Mucosa of stomach (tissue), 1 donor: ENCODE measurements at regions not wholly inside any gene's neighbourhood (a gene's known extent, or its start where the extent isn't known, plus 50 kb on each side); places are given as distances from the start of the nearest gene placed in this dataset.
"Not testable (repeated sequence)": the region's sequence is repeated elsewhere in the genome, so short reads cannot be mapped to it uniquely, and the experiment has no call there.

ENCODE experiments used
- H3K27me3 ChIP-seq: one replicate; pipeline ENCODE4 v1.7.0; 2013; ENCODE audit warnings: mild to moderate bottlenecking, low read length; ENCODE audit not compliant: control insufficient read depth, insufficient read depth
- H3K36me3 ChIP-seq: one replicate; pipeline ENCODE4 v1.7.0; 2013; ENCODE audit warnings: low read length; ENCODE audit not compliant: control insufficient read depth, insufficient read depth
- H3K4me1 ChIP-seq: one replicate; pipeline ENCODE4 v1.7.0; 2013; ENCODE audit warnings: mild to moderate bottlenecking, low read length; ENCODE audit not compliant: control insufficient read depth, insufficient read depth
- H3K4me3 ChIP-seq: one replicate; pipeline ENCODE4 v1.7.0; 2013; ENCODE audit warnings: low read length
- H3K9ac ChIP-seq: one replicate; pipeline ENCODE4 v1.7.0; 2013; ENCODE audit warnings: mild to moderate bottlenecking, low read length, moderate library complexity
- H3K9me3 ChIP-seq: one replicate; pipeline ENCODE4 v1.7.0; 2013; ENCODE audit warnings: mild to moderate bottlenecking, low read length, moderate library complexity; ENCODE audit not compliant: control insufficient read depth
- donor health status: Pancreatic carcinoma.

DNA sequence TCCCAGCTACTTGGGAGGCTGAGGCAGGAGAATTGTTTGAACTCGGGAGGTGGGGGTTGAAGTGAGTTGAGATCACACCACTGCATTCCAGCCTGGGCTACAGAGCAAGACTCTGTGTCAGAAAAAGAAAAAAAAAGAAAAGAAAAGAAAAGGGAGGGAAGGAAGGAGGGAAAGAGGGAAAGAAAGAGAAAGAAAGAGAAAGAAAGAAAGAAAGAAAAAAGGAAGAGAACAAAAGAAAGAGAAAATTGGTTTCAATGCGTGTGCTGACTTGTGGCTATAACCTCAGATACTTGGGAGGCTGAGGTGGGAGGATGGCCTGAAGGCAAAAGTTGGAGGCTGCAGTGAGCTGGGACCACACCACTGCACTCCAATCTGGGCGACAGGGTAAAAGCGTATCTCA lies 128.4 kb upstream of the TBX3 start:
- Histone ChIP-seq H3K9me3 (no peaks in the 10 kb centered on the region), H3K27me3 (no peaks in the 10 kb centered on the region), H3K9ac (peak overlapping the region; percentile 8), H3K4me3 (no peak overlapping the region), H3K4me1 (peaks cover 7% of the 10 kb centered on the region), H3K36me3 (no peaks in the 10 kb centered on the region)

DNA sequence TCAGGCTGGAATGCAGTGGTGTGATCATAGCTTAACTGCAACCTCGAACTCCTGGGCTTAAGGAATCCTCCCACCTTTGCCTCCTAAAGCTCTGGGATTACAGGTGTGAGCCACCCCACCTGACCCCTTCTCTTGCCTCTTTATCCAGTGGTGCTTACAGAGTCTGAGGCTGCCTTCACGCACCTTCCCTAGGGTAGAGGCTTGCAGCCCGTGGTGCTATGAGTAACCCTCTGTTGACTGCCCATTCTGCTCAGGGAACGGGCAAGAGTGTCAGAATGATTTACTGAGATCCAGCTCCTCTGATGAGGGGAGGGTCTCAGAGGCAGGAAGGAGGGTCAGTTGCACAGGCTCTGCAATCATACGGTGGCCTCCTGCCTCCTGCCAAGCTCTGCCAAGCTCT lies 125.1 kb upstream of the TBX3 start:
- Histone ChIP-seq H3K27me3 (no peaks in the 10 kb centered on the region), H3K4me3 (no peak overlapping the region), H3K36me3 (no peaks in the 10 kb centered on the region), H3K4me1 (peaks cover 7% of the 10 kb centered on the region), H3K9me3 (no peaks in the 10 kb centered on the region), H3K9ac (no peak overlapping the region)

DNA sequence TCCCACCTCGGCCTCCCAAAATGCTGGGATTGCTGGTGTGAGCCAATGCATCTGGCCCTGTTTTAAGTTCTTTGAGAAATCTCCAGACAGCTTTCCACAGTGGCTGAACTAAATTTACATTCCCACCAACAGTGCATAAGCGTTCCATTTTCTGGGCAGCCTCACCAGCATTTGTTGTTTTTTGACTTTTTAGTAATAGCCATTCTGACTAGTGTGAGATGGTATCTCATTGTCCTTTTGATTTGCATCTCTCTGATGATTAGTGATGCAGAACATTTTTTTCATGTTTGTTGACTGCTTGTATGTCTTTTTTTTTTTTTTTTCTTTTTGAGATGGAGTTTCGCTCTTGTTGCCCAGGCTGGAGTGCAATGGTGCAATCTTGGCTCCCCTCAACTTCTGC lies 117.4 kb upstream of the TBX3 start:
- not testable (repeated sequence) for H3K27me3 ChIP-seq, H3K9ac ChIP-seq, H3K36me3 ChIP-seq, H3K4me1 ChIP-seq, H3K9me3 ChIP-seq, H3K4me3 ChIP-seq

DNA sequence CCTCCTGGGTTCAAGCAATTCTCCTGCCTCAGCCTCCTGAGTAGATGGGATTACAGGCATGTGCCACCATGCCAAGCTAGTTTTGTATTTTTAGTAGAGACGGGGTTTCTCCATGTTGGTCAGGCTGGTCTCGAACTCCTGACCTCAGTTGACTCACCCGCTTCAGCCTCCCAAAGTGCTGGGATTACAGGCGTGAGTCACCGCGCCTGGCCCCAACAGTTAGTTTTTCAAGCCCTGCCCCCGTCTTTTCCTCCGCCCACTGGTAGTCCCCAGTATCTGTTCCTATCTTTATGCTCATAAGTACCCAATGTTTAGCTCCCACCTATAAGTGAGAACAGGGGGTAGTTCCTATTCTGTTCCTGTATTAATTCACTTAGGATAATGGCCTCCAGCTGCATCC lies 116.6 kb upstream of the TBX3 start:
- H3K4me3 ChIP-seq, H3K27me3 ChIP-seq, H3K36me3 ChIP-seq, H3K9ac ChIP-seq, H3K4me1 ChIP-seq, H3K9me3 ChIP-seq: not testable (repeated sequence)

DNA sequence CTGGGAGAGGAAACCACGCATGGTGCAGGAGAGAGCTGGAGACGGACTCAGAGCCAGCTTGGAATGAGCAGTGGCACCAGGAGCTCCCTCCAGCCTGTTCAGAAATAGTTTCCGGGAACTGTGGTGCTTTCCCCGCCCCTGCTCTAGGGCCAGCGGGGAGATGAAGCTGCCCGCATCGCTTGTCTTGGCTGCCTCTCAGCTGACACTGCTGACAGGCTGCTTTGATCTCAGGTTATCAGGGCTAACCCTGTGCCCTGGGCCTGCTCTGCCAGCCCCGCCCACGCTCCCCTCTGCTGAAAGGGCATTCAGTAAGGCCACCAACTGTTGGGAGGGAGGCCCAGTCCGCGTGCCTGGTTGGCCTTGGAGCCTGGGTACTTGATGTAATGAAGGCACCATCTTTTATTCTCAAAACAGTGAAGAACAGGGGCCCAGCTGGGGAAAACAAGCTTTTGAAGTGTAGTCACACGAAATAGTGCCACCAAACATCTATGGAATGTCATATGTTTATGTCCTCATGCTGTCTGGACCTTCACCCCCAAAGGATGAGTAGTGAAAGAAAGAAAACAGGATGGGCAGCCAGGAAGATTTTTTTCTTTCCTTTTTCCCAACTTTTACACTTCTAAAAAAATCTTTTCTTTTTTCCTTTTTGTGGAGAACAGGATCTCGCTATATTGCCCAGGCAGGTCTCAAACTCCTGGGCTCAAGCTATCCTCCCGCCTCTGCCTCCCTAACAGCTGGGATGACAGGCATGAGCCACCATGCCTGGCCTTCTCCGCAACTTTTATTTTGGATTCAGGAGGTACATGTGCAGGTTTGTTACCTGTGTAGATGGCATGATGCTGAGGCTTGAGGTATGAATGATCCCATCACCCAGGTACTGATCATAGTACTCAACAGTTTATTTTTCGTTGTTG lies 115.9 kb upstream of the TBX3 start:
- peaks cover 4% of the 10 kb centered on the region for H3K4me1 ChIP-seq
- no peak overlapping the region for H3K4me3 ChIP-seq
- H3K27me3 ChIP-seq: no peaks in the 10 kb centered on the region
- H3K36me3 ChIP-seq: no peaks in the 10 kb centered on the region
- H3K9ac ChIP-seq: no peak overlapping the region
- no peaks in the 10 kb centered on the region for H3K9me3 ChIP-seq

DNA sequence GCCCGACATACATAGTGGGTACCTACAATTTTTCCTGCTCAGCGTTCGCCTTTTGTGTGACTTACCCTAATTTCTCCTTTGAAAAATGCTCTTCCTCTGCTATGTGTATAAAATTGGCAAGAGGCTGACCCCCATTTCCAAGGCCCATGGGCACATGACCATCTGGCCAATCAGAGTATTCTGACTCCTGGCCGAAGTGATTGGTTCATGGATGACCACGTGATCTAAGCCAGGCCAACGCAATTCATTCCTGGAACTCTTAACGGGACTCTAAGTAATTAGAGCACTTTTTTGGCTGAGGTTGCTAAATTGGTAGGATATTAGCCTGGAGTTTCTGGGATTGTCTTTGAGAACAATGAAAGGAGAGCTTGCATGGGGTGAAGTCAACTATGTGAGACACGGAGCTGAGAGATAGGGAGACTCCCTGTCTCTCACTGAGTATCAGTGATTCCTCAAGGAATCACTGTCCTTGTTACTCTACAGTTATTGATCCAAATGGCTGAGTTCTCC lies 110.1 kb upstream of the TBX3 start:
- no peaks in the 10 kb centered on the region for H3K27me3 ChIP-seq
- H3K9ac ChIP-seq: no peak overlapping the region
- no peaks in the 10 kb centered on the region for H3K4me1 ChIP-seq
- H3K9me3 ChIP-seq: no peaks in the 10 kb centered on the region
- H3K4me3 ChIP-seq: no peak overlapping the region
- no peaks in the 10 kb centered on the region for H3K36me3 ChIP-seq

DNA sequence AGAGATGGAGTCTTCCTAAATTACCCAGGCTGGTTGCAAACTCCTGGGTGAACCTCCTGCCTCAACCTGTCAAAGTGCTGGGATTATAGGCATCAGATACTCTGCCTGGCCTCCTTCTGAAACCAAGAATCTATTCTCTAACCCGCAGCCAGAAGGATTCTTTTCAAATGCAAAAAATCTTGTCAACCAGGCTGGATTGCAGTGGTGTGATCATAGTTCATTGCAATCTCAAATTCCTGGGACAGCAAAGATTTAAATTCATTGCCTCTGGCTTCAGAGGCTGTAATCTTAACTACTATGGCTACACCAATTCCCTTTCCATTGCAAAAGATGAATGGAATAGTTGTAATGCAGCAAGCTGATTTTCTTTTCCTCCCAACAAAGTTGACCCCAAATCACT lies 106.3 kb upstream of the TBX3 start:
- H3K27me3 ChIP-seq: no peaks in the 10 kb centered on the region
- no peaks in the 10 kb centered on the region for H3K9me3 ChIP-seq
- no peak overlapping the region for H3K4me3 ChIP-seq
- no peak overlapping the region for H3K9ac ChIP-seq
- no peaks in the 10 kb centered on the region for H3K4me1 ChIP-seq
- no peaks in the 10 kb centered on the region for H3K36me3 ChIP-seq

DNA sequence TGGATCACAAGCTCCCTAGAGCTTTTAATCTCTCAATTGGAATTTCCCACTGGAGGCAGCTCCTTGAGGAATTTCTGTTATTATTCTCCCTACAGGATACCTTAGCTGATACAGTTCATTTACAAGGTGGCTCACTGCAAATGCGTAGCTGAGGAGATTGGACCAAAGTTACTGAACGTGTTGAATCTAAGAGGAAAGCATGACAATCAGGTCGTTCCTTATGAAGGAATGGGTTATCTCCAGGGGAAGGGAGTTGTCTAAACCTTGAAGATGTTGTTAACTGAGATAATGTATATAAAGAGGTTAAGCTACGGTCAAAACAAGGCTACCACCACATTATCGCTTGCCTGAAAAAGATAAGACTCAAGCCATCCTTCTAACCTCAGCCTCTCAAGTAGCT lies 105.8 kb upstream of the TBX3 start:
- H3K4me1 ChIP-seq: no peaks in the 10 kb centered on the region
- H3K9me3 ChIP-seq: no peaks in the 10 kb centered on the region
- no peak overlapping the region for H3K4me3 ChIP-seq
- H3K9ac ChIP-seq: no peak overlapping the region
- H3K36me3 ChIP-seq: no peaks in the 10 kb centered on the region
- H3K27me3 ChIP-seq: no peaks in the 10 kb centered on the region

DNA sequence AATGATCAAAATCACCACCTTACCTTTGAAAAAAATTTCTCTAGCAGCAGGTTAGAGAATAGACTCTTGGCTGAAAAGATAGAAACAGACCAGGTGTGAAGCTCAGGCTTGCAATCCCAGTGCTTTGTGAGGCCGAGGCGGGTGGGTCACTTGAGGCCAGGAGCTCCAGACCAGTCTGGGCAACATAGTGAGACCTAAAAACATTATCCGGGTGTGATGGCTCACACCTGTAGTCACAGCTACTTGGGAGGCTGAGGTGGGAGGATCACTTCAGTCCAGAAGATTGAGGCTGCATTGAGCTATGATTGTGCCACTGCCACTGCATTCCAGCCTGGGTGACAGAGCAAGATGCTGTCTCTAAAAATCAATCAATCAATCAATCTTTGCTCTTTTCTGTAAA lies 105.3 kb upstream of the TBX3 start:
- H3K9me3 ChIP-seq: no peaks in the 10 kb centered on the region
- no peak overlapping the region for H3K9ac ChIP-seq
- H3K4me1 ChIP-seq: no peaks in the 10 kb centered on the region
- H3K36me3 ChIP-seq: no peaks in the 10 kb centered on the region
- H3K4me3 ChIP-seq: no peak overlapping the region
- H3K27me3 ChIP-seq: no peaks in the 10 kb centered on the region

DNA sequence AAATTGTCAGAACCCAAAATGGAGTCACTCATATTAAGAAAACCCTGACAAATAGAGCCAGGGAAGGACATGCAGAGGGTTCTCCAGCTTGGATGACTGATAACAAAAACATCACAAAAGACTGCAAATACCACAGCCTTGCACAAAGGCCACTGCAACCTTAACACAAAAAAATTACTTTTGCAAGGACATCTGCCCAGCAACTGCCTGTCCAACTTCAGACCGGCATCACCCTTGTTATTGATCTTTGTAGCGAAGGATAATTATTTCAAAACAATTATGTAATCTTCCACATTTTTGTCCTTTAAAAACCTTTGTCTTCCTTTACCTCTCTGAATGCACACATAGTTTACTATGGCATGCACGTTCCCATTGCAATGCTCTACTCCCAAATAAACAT lies 100.6 kb upstream of the TBX3 start:
- Histone ChIP-seq H3K9ac (no peak overlapping the region), H3K4me1 (no peaks in the 10 kb centered on the region), H3K4me3 (no peak overlapping the region), H3K36me3 (no peaks in the 10 kb centered on the region), H3K9me3 (no peaks in the 10 kb centered on the region), H3K27me3 (no peaks in the 10 kb centered on the region)

DNA sequence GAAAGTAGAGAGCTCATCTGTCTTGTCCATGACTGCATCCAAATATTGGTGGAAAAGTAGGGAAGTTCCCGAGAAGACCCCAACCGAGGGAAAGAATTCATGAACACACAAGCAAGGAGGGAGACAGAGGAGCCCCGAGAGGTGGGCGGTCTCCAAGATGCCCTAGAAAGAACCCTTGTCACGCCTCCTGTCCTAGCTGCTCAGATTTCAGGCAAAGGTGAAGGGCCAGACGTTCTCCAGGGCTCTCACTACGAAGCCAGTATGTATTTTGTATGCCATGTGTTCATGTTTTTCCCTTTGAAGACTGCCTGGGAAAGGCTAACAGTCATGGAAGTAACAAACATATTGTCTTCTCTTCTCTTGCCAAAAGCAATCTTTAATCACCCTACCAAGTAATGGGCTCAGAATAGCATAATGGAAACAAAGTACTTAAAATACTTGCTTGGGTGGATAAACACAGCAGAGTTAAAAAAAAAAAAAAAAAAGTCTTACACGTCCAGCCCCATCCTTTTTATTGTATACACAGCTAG lies 99.2 kb upstream of the TBX3 start:
- H3K4me3 ChIP-seq: no peak overlapping the region

DNA sequence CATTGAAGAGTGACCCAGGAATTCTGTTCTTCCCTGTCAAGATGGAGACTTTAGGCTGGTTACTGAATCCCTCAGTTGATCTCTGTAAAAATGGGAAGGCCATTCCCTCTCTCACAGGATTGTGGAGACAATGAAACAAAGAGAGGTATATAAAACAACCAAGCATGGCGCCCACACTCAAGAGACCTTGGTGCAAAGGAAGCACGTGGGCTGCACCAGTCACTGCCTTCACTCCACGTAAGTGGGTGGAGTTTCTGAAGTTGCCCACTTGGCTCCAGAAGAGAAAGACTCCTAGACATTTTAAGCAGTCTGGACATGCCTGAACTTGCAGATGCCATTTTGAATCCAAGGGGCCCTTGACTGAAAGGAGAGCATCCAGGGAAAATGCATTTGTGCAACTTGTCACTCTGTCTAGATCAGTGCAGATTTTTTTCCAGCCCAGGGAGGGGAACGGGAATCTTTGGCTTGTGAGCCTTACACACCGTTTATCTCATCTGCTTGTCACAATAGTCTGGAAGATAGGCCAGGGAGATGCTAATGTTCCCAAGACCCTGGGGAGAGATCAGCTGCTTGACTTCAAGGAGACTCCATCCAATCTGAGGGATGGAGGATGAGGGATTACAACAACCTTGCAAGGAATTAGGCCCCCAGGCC lies 96.9 kb upstream of the TBX3 start:
- no peak overlapping the region for H3K4me3 ChIP-seq
- no peaks in the 10 kb centered on the region for H3K27me3 ChIP-seq
- H3K9ac ChIP-seq: no peak overlapping the region
- no peaks in the 10 kb centered on the region for H3K4me1 ChIP-seq
- H3K9me3 ChIP-seq: no peaks in the 10 kb centered on the region
- H3K36me3 ChIP-seq: no peaks in the 10 kb centered on the region

More for the DNA sequence above, 99.2 kb upstream of the TBX3 start:
- Histone ChIP-seq H3K9me3 (no peaks in the 10 kb centered on the region), H3K36me3 (no peaks in the 10 kb centered on the region), H3K9ac (no peak overlapping the region), H3K4me1 (no peaks in the 10 kb centered on the region), H3K27me3 (no peaks in the 10 kb centered on the region)
